ENCODE measurements at regions not wholly inside any gene's neighbourhood (a gene's known extent, or its start where the extent isn't known, plus 50 kb on each side); places are given as distances from the start of the nearest gene placed in this dataset.

GRCh38 chr11:32162351-32162750, 71.5 kb downstream of the RCN1 start:
- no peak for TF ChIP-seq POLR2A (IDR thresholded peaks at IDR 0.05)
- TF ChIP-seq CTCF (IDR thresholded peaks at IDR 0.05) = no peak
